ENCODE measurements at regions not wholly inside any gene's neighbourhood (a gene's known extent, or its start where the extent isn't known, plus 50 kb on each side); places are given as distances from the start of the nearest gene placed in this dataset.

DNA sequence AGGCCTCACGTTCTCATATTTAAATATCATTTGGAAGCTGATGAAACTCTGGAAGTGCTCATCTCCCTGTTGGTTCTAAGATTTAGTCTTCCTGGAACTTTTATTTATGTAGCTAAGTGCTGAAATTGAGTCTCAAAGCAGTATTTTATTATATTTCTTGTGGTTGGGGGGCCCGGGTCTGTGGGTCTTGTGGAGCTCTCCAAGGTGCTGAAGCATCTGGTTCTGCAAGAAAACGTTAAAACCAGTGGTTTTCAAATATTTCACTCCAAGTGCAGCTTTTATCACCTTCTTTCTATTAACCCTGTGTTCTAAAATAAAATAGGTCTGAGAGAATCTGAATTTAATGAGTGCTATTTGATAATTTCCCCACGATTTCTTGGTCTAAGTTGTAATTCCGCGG is 1404.8 kb downstream of the TBC1D22A start:
- Histone ChIP-seq H2AFZ (ENCODE audit: low read depth, low read length, poor library complexity, severe bottlenecking) (no peak overlapping the region), H4K20me1 (ENCODE audit: insufficient read depth) (no peaks in the 10 kb centered on the region), H3K9ac (ENCODE audit: low read length) (no peak overlapping the region), H3K79me2 (ENCODE audit: insufficient read depth, low read length) (no peaks in the 10 kb centered on the region), H3K4me3 (replicated peaks in 1 of 2; ENCODE audit: low read depth in 1 of 2, low read length in 2 of 2) (no peak overlapping the region), H3K27ac (ENCODE audit: low read depth, low read length) (no peak overlapping the region), H3K27me3 (ENCODE audit: insufficient read depth, low read length) (0 out of 2 replicates have a peak, but pooled peaks cover 1% of the 10 kb centered on the region), H3K4me1 (ENCODE audit: control insufficient read depth in 1 of 2, insufficient read depth in 2 of 2, low read length in 2 of 2) (no peaks in the 10 kb centered on the region), H3K9me2 (ENCODE audit: insufficient read depth) (no peaks in the 10 kb centered on the region), H3K4me2 (ENCODE audit: low read length) (no peak overlapping the region), H3K9me3 (ENCODE audit: control insufficient read depth in 1 of 2, insufficient read depth in 1 of 2, low read depth in 1 of 2, low read length in 2 of 2) (no peaks in the 10 kb centered on the region; a peak in 1 of 4 replicates), H3K36me3 (ENCODE audit: control insufficient read depth in 1 of 2, insufficient read depth in 2 of 2, low read length in 2 of 2) (no peaks in the 10 kb centered on the region)
- ChIA-PET RAD21 (ENCODE audit: low non-redundant PET in 1 of 2, low total read pairs in 2 of 2, uncharacterized antibody in 2 of 2, unreplicated experiment in 2 of 2) (no interaction called here), CTCF (no interaction called here), POLR2A (no interaction called here)
- intact Hi-C loops (cut with micrococcal nuclease) = no loop called here
- TF ChIP-seq, protein P1, sequence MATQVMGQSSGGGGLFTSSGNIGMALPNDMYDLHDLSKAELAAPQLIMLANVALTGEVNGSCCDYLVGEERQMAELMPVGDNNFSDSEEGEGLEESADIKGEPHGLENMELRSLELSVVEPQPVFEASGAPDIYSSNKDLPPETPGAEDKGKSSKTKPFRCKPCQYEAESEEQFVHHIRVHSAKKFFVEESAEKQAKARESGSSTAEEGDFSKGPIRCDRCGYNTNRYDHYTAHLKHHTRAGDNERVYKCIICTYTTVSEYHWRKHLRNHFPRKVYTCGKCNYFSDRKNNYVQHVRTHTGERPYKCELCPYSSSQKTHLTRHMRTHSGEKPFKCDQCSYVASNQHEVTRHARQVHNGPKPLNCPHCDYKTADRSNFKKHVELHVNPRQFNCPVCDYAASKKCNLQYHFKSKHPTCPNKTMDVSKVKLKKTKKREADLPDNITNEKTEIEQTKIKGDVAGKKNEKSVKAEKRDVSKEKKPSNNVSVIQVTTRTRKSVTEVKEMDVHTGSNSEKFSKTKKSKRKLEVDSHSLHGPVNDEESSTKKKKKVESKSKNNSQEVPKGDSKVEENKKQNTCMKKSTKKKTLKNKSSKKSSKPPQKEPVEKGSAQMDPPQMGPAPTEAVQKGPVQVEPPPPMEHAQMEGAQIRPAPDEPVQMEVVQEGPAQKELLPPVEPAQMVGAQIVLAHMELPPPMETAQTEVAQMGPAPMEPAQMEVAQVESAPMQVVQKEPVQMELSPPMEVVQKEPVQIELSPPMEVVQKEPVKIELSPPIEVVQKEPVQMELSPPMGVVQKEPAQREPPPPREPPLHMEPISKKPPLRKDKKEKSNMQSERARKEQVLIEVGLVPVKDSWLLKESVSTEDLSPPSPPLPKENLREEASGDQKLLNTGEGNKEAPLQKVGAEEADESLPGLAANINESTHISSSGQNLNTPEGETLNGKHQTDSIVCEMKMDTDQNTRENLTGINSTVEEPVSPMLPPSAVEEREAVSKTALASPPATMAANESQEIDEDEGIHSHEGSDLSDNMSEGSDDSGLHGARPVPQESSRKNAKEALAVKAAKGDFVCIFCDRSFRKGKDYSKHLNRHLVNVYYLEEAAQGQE (IDR thresholded peaks at IDR 0.05; ENCODE audit: low read depth) = peak; percentile 47
- TF ChIP-seq CEBPB (IDR thresholded peaks at IDR 0.05; ENCODE audit: low read depth) = no peak
- ATAC-seq (no peak), DNase-seq (ENCODE audit: low read depth, low spot score) (no peak)
- BruUV-seq (replicated peaks) = no TSS peak

DNA sequence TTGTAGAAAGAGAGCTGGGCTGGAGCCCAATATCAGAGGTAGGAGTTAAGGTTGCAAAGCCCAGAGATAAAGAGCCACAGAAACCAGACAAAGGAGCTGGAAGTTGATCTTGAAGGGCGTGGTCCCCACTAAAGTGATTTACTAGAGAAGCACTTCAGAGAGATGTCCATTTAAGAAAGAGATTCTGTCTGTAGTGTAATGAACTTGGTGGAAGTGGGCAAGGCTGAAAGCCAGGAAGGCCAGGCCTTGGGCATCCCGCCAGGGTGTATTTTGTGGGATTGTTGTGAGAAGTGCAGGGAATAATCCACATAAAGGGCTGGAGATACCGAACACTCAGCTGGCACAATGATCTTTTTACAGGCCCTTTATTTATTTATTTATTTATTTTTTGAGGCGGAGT is 1398.8 kb downstream of the TBC1D22A start:
- Histone ChIP-seq H3K27me3 (ENCODE audit: insufficient read depth, low read length) (no peaks in the 10 kb centered on the region), H3K4me3 (replicated peaks in 1 of 2; ENCODE audit: low read depth in 1 of 2, low read length in 2 of 2) (no peak overlapping the region), H3K27ac (ENCODE audit: low read depth, low read length) (no peak overlapping the region), H3K79me2 (ENCODE audit: insufficient read depth, low read length) (no peaks in the 10 kb centered on the region), H3K9me3 (ENCODE audit: control insufficient read depth in 1 of 2, insufficient read depth in 1 of 2, low read depth in 1 of 2, low read length in 2 of 2) (no peaks in the 10 kb centered on the region), H3K4me2 (ENCODE audit: low read length) (no peak overlapping the region), H3K4me1 (ENCODE audit: control insufficient read depth in 1 of 2, insufficient read depth in 2 of 2, low read length in 2 of 2) (no peaks in the 10 kb centered on the region), H3K9me2 (ENCODE audit: insufficient read depth) (no peaks in the 10 kb centered on the region), H3K9ac (ENCODE audit: low read length) (no peak overlapping the region), H4K20me1 (ENCODE audit: insufficient read depth) (no peaks in the 10 kb centered on the region), H3K36me3 (ENCODE audit: control insufficient read depth in 1 of 2, insufficient read depth in 2 of 2, low read length in 2 of 2) (no peaks in the 10 kb centered on the region), H2AFZ (ENCODE audit: low read depth, low read length, poor library complexity, severe bottlenecking) (no peak overlapping the region)
- CTCF ChIA-PET = no interaction called here
- POLR2A ChIA-PET = no interaction called here
- DNase-seq (ENCODE audit: low read depth, low spot score) = no peak
- TF ChIP-seq EGR1 (IDR thresholded peaks at IDR 0.05; ENCODE audit: low read depth) (no peak), FOSL1 (IDR thresholded peaks at IDR 0.05; ENCODE audit: low read depth) (no peak), YY1 (IDR thresholded peaks at IDR 0.05; ENCODE audit: extremely low read depth, insufficient replicate concordance, low read depth, low read length) (no peak), CEBPB (IDR thresholded peaks at IDR 0.05; ENCODE audit: low read depth) (no peak), JUND (IDR thresholded peaks at IDR 0.05) (no peak)
- TF ChIP-seq, protein P2, sequence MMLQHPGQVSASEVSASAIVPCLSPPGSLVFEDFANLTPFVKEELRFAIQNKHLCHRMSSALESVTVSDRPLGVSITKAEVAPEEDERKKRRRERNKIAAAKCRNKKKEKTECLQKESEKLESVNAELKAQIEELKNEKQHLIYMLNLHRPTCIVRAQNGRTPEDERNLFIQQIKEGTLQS (IDR thresholded peaks at IDR 0.05) = no peak
- RAD21 ChIA-PET (ENCODE audit: low non-redundant PET in 1 of 2, low total read pairs in 2 of 2, uncharacterized antibody in 2 of 2, unreplicated experiment in 2 of 2) = no interaction called here
- BruUV-seq (replicated peaks) = no TSS peak
- no peak for ATAC-seq
- intact Hi-C loops (cut with micrococcal nuclease) = no loop called here
